SK-N-SH treated with all-trans-retinoic acid at 6 μM for 48 hours (cell line): ENCODE measurements at regions not wholly inside any gene's neighbourhood (a gene's known extent, or its start where the extent isn't known, plus 50 kb on each side); places are given as distances from the start of the nearest gene placed in this dataset.

ENCODE experiments used
- ATAC-seq: fragments of 200-7000 bp; cut with Tn5 transposase; 3 replicates; pipeline ENCODE4 v1.9.1; 2020; ENCODE audit warnings: mild to moderate bottlenecking, moderate library complexity
- ARNTL ChIP-seq: fragments of 450-650 bp; formaldehyde crosslinking; IDR thresholded peaks from 2 replicates; pipeline ENCODE4 v1.5.0; 2020; ENCODE audit warnings: low read depth, mild to moderate bottlenecking, moderate library complexity, borderline replicate concordance
- BACH2 ChIP-seq: fragments of 250-450 bp; sonication (Bioruptor Pico); IDR thresholded peaks from 2 replicates; pipeline ENCODE4 v1.9.0; 2021; ENCODE audit warnings: mild to moderate bottlenecking, borderline replicate concordance
- CSDC2 ChIP-seq: fragments of 250-450 bp; sonication (Bioruptor Pico); IDR thresholded peaks from 2 replicates; pipeline ENCODE4 v1.5.0; 2020; ENCODE audit warnings: mild to moderate bottlenecking, moderate library complexity
- ISL1 ChIP-seq: fragments of 250-450 bp; sonication (Bioruptor Pico); IDR thresholded peaks from 2 replicates; pipeline ENCODE4 v2.1.2; 2022; ENCODE audit warnings: mild to moderate bottlenecking, moderate library complexity
- OSR1 ChIP-seq: fragments of 250-450 bp; sonication (Bioruptor Pico); IDR thresholded peaks from 2 replicates; pipeline ENCODE4 v1.8.0; 2022; ENCODE audit warnings: moderate library complexity, mild to moderate bottlenecking, inconsistent platforms
- RARB ChIP-seq: fragments of 250-450 bp; sonication (Bioruptor Pico); IDR thresholded peaks from 2 replicates; pipeline ENCODE4 v1.8.0; 2021; ENCODE audit warnings: mild to moderate bottlenecking, moderate library complexity
- TOX ChIP-seq: fragments of 250-450 bp; sonication (Bioruptor Pico); IDR thresholded peaks from 2 replicates; pipeline ENCODE4 v1.8.0; 2021; ENCODE audit warnings: mild to moderate bottlenecking, moderate library complexity, borderline replicate concordance
- ZC3H10 ChIP-seq: fragments of 250-450 bp; sonication (Bioruptor Pico); IDR thresholded peaks from 2 replicates; pipeline ENCODE4 v1.5.1; 2021; ENCODE audit warnings: mild to moderate bottlenecking, moderate library complexity
- ZFP3 ChIP-seq: fragments of 250-450 bp; sonication (Bioruptor Pico); IDR thresholded peaks from 2 replicates; pipeline ENCODE4 v1.5.0; 2020; ENCODE audit warnings: mild to moderate bottlenecking, moderate library complexity
- ZFP30 ChIP-seq: fragments of 450-650 bp; formaldehyde crosslinking; IDR thresholded peaks from 2 replicates; pipeline ENCODE4 v1.5.0; 2022; ENCODE audit warnings: mild to moderate bottlenecking, moderate library complexity
- TF ChIP-seq, protein P1 (sequence below): fragments of 250-450 bp; sonication (Bioruptor Pico); IDR thresholded peaks from 2 replicates; pipeline ENCODE4 v1.8.0; 2021; ENCODE audit warnings: low read depth, mild to moderate bottlenecking, moderate library complexity, borderline replicate concordance
- TF ChIP-seq, protein P2 (sequence below): fragments of 250-450 bp; sonication (Bioruptor Pico); IDR thresholded peaks from 2 replicates; pipeline ENCODE4 v1.5.1; 2021; ENCODE audit warnings: mild to moderate bottlenecking, moderate library complexity
- TF ChIP-seq, protein P3 (sequence below): fragments of 250-450 bp; sonication (Bioruptor Pico); IDR thresholded peaks from 2 replicates; pipeline ENCODE4 v1.5.1; 2020; ENCODE audit warnings: low read depth, mild to moderate bottlenecking, moderate library complexity
- TF ChIP-seq, protein P4 (sequence below): fragments of 250-450 bp; sonication (Bioruptor Pico); IDR thresholded peaks from 2 replicates; pipeline ENCODE4 v1.5.0; 2020; ENCODE audit warnings: mild to moderate bottlenecking, moderate library complexity
- TF ChIP-seq, protein P5 (sequence below): fragments of 250-450 bp; sonication (Bioruptor Pico); IDR thresholded peaks from 2 replicates; pipeline ENCODE4 v1.8.0; 2020; ENCODE audit warnings: mild to moderate bottlenecking, moderate library complexity, borderline replicate concordance

DNA sequence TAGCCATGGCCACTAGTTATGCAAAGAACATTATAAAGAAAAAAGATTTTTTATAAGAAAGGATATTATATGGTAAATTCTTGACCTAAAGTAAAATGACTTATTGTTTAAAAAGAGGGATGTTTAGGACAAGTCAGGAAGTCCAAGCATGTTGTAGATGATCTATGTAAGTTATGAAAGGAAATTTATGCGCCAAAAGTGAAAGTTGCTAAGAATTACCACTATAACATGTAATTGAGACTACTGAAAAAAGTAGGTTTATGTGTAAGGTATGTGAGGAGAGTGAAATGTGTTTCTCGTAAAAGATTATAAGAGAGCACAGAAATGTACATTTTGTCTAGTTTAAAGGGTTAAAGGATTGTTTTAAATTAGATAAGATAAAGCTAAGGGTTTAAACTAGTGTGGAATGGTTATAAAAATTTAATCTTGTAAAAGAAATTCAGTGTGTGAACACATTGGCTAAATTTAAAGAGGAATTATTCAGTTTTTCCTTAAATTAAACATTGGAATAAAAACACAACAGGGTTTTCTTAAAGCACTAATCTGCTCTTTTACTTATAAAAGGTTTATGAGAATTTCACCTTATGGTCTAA, 1100.4 kb upstream of the EDIL3 start:
- TF ChIP-seq ZFP30 (CRISPR knock-in tag) (no peak), ZC3H10 (CRISPR knock-in tag) (no peak), TOX (CRISPR knock-in tag) (no peak), BACH2 (CRISPR knock-in tag) (no peak), ARNTL (CRISPR knock-in tag) (no peak)
- TF ChIP-seq, protein P1, sequence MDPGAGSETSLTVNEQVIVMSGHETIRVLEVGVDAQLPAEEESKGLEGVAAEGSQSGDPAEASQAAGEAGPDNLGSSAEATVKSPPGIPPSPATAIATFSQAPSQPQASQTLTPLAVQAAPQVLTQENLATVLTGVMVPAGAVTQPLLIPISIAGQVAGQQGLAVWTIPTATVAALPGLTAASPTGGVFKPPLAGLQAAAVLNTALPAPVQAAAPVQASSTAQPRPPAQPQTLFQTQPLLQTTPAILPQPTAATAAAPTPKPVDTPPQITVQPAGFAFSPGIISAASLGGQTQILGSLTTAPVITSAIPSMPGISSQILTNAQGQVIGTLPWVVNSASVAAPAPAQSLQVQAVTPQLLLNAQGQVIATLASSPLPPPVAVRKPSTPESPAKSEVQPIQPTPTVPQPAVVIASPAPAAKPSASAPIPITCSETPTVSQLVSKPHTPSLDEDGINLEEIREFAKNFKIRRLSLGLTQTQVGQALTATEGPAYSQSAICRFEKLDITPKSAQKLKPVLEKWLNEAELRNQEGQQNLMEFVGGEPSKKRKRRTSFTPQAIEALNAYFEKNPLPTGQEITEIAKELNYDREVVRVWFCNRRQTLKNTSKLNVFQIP (CRISPR knock-in tag): no peak
- TF ChIP-seq, protein P2, sequence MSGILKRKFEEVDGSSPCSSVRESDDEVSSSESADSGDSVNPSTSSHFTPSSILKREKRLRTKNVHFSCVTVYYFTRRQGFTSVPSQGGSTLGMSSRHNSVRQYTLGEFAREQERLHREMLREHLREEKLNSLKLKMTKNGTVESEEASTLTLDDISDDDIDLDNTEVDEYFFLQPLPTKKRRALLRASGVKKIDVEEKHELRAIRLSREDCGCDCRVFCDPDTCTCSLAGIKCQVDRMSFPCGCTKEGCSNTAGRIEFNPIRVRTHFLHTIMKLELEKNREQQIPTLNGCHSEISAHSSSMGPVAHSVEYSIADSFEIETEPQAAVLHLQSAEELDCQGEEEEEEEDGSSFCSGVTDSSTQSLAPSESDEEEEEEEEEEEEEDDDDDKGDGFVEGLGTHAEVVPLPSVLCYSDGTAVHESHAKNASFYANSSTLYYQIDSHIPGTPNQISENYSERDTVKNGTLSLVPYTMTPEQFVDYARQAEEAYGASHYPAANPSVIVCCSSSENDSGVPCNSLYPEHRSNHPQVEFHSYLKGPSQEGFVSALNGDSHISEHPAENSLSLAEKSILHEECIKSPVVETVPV: no peak
- ATAC-seq: no peak

DNA sequence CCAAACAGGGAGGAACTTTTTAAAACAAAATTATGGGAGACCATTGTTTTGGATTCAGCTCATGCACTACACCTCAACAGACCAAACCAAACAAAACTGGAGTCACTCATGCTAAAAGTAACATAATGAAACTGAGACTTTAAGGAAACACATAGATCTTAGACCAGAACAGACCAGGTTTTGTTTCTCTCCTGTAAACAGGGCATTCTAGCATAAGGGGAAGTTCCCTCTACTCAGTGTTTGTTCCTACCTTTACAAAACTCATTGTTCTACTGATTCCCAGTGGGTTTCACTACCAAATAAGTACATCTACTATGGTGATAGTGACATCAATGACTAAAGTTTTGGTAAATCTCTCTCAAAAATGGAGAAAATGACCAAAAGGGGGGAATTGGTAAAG, 1103.6 kb upstream of the EDIL3 start:
- TF ChIP-seq OSR1 (CRISPR knock-in tag) (no peak), ISL1 (CRISPR knock-in tag) (no peak), ZFP30 (CRISPR knock-in tag) (no peak)
- TF ChIP-seq, protein P3, sequence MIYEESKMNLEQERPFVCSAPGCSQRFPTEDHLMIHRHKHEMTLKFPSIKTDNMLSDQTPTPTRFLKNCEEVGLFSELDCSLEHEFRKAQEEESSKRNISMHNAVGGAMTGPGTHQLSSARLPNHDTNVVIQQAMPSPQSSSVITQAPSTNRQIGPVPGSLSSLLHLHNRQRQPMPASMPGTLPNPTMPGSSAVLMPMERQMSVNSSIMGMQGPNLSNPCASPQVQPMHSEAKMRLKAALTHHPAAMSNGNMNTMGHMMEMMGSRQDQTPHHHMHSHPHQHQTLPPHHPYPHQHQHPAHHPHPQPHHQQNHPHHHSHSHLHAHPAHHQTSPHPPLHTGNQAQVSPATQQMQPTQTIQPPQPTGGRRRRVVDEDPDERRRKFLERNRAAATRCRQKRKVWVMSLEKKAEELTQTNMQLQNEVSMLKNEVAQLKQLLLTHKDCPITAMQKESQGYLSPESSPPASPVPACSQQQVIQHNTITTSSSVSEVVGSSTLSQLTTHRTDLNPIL (CRISPR knock-in tag): no peak
- TF ChIP-seq, protein P1 (CRISPR knock-in tag): no peak
- TF ChIP-seq, protein P4, sequence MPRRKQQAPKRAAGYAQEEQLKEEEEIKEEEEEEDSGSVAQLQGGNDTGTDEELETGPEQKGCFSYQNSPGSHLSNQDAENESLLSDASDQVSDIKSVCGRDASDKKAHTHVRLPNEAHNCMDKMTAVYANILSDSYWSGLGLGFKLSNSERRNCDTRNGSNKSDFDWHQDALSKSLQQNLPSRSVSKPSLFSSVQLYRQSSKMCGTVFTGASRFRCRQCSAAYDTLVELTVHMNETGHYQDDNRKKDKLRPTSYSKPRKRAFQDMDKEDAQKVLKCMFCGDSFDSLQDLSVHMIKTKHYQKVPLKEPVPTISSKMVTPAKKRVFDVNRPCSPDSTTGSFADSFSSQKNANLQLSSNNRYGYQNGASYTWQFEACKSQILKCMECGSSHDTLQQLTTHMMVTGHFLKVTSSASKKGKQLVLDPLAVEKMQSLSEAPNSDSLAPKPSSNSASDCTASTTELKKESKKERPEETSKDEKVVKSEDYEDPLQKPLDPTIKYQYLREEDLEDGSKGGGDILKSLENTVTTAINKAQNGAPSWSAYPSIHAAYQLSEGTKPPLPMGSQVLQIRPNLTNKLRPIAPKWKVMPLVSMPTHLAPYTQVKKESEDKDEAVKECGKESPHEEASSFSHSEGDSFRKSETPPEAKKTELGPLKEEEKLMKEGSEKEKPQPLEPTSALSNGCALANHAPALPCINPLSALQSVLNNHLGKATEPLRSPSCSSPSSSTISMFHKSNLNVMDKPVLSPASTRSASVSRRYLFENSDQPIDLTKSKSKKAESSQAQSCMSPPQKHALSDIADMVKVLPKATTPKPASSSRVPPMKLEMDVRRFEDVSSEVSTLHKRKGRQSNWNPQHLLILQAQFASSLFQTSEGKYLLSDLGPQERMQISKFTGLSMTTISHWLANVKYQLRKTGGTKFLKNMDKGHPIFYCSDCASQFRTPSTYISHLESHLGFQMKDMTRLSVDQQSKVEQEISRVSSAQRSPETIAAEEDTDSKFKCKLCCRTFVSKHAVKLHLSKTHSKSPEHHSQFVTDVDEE (CRISPR knock-in tag): no peak
- no peak for ATAC-seq

DNA sequence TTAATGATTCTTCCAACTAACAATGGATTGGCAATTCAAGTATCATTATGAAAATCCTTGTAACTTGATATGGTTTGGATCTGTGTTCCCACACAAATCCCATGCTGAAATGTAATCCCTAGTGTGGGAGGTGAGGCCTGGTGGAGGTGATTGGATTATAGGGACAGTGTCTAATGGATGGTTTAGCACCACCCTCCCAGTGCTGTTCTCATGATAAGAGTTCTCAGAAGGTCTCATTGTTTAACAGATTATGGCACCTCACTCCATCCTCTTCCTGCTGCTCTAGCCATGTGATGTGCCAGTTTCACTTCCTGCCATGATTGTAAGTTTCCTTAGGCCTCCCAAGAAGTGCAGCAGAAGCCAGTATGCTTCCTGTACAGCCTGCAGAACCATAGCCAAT, 1116.2 kb upstream of the EDIL3 start:
- no peak for ATAC-seq
- TF ChIP-seq CSDC2 (CRISPR knock-in tag) (no peak), TOX (CRISPR knock-in tag) (no peak), ZFP3 (CRISPR knock-in tag) (no peak), RARB (CRISPR knock-in tag) (no peak)
- TF ChIP-seq, protein P5, sequence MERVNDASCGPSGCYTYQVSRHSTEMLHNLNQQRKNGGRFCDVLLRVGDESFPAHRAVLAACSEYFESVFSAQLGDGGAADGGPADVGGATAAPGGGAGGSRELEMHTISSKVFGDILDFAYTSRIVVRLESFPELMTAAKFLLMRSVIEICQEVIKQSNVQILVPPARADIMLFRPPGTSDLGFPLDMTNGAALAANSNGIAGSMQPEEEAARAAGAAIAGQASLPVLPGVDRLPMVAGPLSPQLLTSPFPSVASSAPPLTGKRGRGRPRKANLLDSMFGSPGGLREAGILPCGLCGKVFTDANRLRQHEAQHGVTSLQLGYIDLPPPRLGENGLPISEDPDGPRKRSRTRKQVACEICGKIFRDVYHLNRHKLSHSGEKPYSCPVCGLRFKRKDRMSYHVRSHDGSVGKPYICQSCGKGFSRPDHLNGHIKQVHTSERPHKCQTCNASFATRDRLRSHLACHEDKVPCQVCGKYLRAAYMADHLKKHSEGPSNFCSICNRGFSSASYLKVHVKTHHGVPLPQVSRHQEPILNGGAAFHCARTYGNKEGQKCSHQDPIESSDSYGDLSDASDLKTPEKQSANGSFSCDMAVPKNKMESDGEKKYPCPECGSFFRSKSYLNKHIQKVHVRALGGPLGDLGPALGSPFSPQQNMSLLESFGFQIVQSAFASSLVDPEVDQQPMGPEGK (CRISPR knock-in tag): no peak
- TF ChIP-seq, protein P1 (CRISPR knock-in tag): no peak
- TF ChIP-seq, protein P2: no peak
